HG03159 (cell line): ENCODE measurements at regions not wholly inside any gene's neighbourhood (a gene's known extent, or its start where the extent isn't known, plus 50 kb on each side); places are given as distances from the start of the nearest gene placed in this dataset.

Experiments
- ATAC-seq: cut with Tn5 transposase; IDR thresholded peaks from one replicate; pipeline ENCODE4 v1.9.1; 2021; ENCODE audit warnings: mild to moderate bottlenecking, moderate library complexity; ENCODE audit not compliant: unreplicated experiment

GRCh38 chr13:107003911-107004310 lies 436.0 kb upstream of the ARGLU1 start:
- no peak for ATAC-seq

- no peak for ATAC-seq
Observed at GRCh38 chr13:106998664-106999063, 430.7 kb upstream of the ARGLU1 start.

- ATAC-seq = no peak
Observed at GRCh38 chr13:106997696-106998095, 429.8 kb upstream of the ARGLU1 start.

- ATAC-seq = no peak
Observed at GRCh38 chr13:106996867-106997618, 429.1 kb upstream of the ARGLU1 start.

- ATAC-seq = no peak
Observed at GRCh38 chr13:106990594-106990993, 422.7 kb upstream of the ARGLU1 start.

- ATAC-seq = no peak
Observed at GRCh38 chr13:106989876-106990275, 421.9 kb upstream of the ARGLU1 start.

GRCh38 chr13:106987427-106987785 lies 419.5 kb upstream of the ARGLU1 start:
- ATAC-seq = no peak

GRCh38 chr13:106986687-106987426 lies 418.9 kb upstream of the ARGLU1 start:
- ATAC-seq = no peak

- ATAC-seq = no peak
Observed at GRCh38 chr13:106986033-106986484, 418.1 kb upstream of the ARGLU1 start.

- ATAC-seq = no peak
Observed at GRCh38 chr13:106985481-106985880, 417.5 kb upstream of the ARGLU1 start.

GRCh38 chr13:106981051-106981450 lies 413.1 kb upstream of the ARGLU1 start:
- ATAC-seq = no peak

- no peak for ATAC-seq
Observed at GRCh38 chr13:106967391-106967790, 399.5 kb upstream of the ARGLU1 start.

- no peak for ATAC-seq
Observed at GRCh38 chr13:106963151-106963550, 395.2 kb upstream of the ARGLU1 start.

- ATAC-seq = no peak
Observed at GRCh38 chr13:106961651-106962050, 393.7 kb upstream of the ARGLU1 start.

GRCh38 chr13:106961216-106961615 lies 393.3 kb upstream of the ARGLU1 start:
- ATAC-seq = no peak

- ATAC-seq = no peak
Observed at GRCh38 chr13:106958621-106959048, 390.7 kb upstream of the ARGLU1 start.

GRCh38 chr13:106942563-106942962 lies 374.6 kb upstream of the ARGLU1 start:
- ATAC-seq = no peak

GRCh38 chr13:106941779-106942178 lies 373.8 kb upstream of the ARGLU1 start:
- ATAC-seq = no peak

- no peak for ATAC-seq
Observed at GRCh38 chr13:106927421-106927820, 359.5 kb upstream of the ARGLU1 start.

GRCh38 chr13:106922384-106922783 lies 354.4 kb upstream of the ARGLU1 start:
- ATAC-seq = no peak

- ATAC-seq = no peak
Observed at GRCh38 chr13:106919638-106920037, 351.7 kb upstream of the ARGLU1 start.

- no peak for ATAC-seq
Observed at GRCh38 chr13:106919133-106919532, 351.2 kb upstream of the ARGLU1 start.
